Esophagus squamous epithelium (tissue), 4 donors: ENCODE measurements at regions not wholly inside any gene's neighbourhood (a gene's known extent, or its start where the extent isn't known, plus 50 kb on each side); places are given as distances from the start of the nearest gene placed in this dataset.

ENCODE experiments used
- POLR2A ChIP-seq, 4 donors: fragments of 450-650 bp; IDR thresholded peaks; one replicate each; pipeline ENCODE4 v1.6.1; 2017; ENCODE audit warnings: antibody characterized with exemption in 4 of 4, mild to moderate bottlenecking in 4 of 4, moderate library complexity in 3 of 4
- TF ChIP-seq, protein P1 (sequence below), 6 experiments: fragments of 450-650 bp in 4 of 6; fragments of 200-600 bp in 2 of 6; sonication (generic) in 2 of 6; IDR thresholded peaks; one replicate each; pipeline ENCODE4 v1.5.1; 2016 to 2019; ENCODE audit warnings: antibody characterized with exemption in 6 of 6, mild to moderate bottlenecking in 4 of 6, moderate library complexity in 4 of 6

DNA sequence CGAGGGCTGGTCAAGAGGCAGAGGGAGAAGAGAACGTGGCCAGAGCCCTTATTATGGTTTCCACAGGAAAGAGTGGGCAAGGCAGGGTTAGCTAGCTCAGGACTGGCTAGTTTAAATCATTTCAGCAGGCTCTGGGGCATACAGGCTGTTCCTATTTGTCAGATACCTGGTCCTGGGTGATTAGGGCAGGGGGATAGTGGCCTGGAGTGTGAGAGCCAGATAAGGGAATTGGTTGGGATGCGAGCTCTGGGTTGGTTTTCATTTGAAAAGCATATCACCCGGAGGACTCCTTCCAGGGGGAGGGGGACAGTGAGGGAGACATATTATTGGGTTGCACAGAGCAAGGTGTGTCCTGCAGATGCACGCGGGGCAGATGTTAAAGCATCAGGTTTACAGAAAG, 75.3 kb upstream of the CLDN10 start:
- TF ChIP-seq, protein P1, sequence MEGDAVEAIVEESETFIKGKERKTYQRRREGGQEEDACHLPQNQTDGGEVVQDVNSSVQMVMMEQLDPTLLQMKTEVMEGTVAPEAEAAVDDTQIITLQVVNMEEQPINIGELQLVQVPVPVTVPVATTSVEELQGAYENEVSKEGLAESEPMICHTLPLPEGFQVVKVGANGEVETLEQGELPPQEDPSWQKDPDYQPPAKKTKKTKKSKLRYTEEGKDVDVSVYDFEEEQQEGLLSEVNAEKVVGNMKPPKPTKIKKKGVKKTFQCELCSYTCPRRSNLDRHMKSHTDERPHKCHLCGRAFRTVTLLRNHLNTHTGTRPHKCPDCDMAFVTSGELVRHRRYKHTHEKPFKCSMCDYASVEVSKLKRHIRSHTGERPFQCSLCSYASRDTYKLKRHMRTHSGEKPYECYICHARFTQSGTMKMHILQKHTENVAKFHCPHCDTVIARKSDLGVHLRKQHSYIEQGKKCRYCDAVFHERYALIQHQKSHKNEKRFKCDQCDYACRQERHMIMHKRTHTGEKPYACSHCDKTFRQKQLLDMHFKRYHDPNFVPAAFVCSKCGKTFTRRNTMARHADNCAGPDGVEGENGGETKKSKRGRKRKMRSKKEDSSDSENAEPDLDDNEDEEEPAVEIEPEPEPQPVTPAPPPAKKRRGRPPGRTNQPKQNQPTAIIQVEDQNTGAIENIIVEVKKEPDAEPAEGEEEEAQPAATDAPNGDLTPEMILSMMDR (IDR thresholded peaks at IDR 0.05): no peak
- TF ChIP-seq POLR2A (IDR thresholded peaks at IDR 0.05): no peak
